GM18507 (cell line): ENCODE measurements at regions not wholly inside any gene's neighbourhood (a gene's known extent, or its start where the extent isn't known, plus 50 kb on each side); places are given as distances from the start of the nearest gene placed in this dataset.

Source experiments
- DNase-seq: peaks from one replicate; pipeline ENCODE4 v3.0.0; 2011; ENCODE audit warnings: low read depth; ENCODE audit not compliant: insufficient read length; ENCODE audit errors: extremely low spot score
- FAIRE-seq: peaks from 2 replicates; lab custom pipeline; 2011; peaks lifted over from hg19 to GRCh38; lab: Jason Lieb, UNC

- FAIRE-seq (no peak), DNase-seq (no peak)
Observed at GRCh38 chr3:161444694-161445077, 51.9 kb upstream of the OTOL1 start.

DNA sequence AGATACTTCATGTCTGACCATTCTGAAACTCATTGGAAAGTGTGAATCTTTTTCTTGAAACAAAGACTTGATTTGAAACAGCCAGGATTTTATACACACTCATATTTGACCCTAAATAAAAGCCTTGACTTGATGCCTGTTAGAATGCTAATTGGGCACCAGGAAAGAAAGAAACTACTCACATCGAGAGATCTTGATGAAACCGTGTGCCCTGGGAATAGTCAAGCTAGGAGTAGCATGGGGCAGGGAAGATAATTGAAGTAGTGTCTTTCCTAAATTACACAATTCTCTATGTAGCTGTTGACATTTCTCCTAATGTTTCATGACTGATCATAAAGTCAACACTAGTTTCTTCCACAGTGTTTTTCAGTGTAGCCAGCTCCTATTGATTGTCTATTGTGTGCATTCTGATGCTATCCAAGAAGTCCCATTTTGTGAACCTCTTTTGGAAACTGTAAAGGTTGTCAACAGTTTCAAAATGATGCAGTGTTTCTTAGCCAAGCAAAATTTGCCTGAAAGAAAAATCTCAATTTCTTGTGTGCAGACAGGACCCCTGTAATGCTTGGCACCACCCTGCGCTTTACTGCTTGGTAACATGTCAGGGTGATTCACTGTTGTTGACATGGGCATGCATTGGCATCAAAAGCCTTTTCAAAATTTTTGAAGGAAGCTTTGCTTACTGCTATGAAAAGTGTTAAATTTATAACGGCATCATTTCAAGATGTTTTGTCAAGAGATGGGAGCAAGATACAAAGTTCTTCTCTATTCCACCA, 52.5 kb upstream of the OTOL1 start:
- FAIRE-seq (no peak), DNase-seq (no peak)

- FAIRE-seq (no peak), DNase-seq (no peak)
Observed at GRCh38 chr3:161430307-161430706, 59.0 kb upstream of the SPTSSB start.

DNA sequence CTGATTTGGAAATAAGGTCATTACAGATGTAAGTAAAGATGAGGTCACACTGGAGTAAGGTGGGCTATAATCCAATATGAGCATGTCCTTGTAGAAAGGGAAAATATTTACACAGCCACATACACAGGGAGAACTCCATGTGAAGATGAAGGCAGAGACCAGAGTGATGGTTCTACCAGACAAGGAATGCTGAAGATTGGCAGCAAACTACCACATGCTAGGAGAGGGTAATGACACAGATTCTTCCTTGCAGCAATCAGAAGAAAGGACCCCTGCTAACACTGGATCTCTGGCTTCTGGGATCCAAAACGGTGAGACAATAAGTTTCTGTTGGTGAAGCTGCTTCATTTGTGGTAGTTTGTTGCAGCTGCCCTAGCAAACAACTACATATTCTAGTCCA, 56.0 kb upstream of the SPTSSB start:
- DNase-seq: no peak
- FAIRE-seq: no peak

DNA sequence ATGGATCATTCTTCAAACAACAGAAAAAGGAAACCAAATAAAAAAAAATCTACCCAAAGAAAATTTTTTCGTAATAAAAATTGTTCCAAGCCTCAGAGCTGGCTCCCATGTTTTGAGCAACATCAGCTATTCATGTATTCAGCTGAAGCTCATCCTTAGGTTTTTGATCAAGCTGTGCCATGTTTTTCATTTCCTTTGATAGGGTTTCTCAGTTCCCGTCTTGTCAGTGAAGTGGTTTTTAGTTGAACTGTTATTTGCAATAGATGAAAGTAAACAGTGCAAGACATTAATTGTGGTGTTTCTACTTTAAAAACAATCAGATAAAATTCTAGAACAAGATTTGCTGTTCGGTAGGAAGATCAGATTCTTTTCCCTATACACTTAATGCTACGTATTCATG, 55.4 kb upstream of the SPTSSB start:
- FAIRE-seq: no peak
- DNase-seq: no peak

- DNase-seq (peak; percentile 5), FAIRE-seq (peak; percentile 59)
Observed at GRCh38 chr3:161423911-161424522, 52.7 kb upstream of the SPTSSB start.

DNA sequence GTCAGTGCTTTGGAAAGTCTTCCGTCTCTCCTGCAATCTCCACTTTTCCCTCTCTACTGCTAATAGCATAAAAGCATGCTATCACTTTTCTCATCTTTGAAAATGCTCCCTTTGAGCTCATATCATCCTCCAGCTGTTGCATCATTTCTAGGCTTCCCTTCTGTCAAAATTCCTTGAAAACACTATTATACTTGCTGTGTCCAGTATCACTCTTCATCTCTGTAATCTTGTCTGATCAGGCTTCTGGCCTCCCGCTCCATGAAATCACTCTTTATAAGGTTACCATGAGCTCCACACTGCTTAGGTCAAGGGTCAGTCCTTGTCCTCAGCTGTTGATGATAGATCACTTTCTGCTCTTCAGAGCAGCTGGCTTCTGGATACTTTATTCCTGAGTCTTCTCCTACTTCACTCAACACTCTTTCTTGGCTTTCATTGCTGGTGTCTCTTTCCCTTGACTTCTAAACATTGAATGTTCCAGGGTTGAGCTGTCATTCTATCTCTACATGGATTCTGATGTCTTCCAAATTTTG, 50.9 kb upstream of the SPTSSB start:
- no peak for DNase-seq
- FAIRE-seq: no peak
